NB4 (cell line): ENCODE measurements at regions not wholly inside any gene's neighbourhood (a gene's known extent, or its start where the extent isn't known, plus 50 kb on each side); places are given as distances from the start of the nearest gene placed in this dataset.

Source experiments
- DNase-seq: peaks from one replicate; pipeline ENCODE4 v3.0.0; 2010; ENCODE audit warnings: low read depth
- H3K4me3 ChIP-seq: one replicate; pipeline ENCODE4 v1.5.1; 2011; ENCODE audit warnings: mild to moderate bottlenecking, low read depth, low read length, moderate library complexity
- MAX ChIP-seq: IDR thresholded peaks from 2 replicates; pipeline ENCODE4 v1.6.1; 2011; ENCODE audit warnings: low read depth, low read length
- MYC ChIP-seq: IDR thresholded peaks from 2 replicates; pipeline ENCODE4 v1.6.1; 2011; ENCODE audit warnings: low read depth, low read length
- POLR2A ChIP-seq: IDR thresholded peaks from 2 replicates; pipeline ENCODE4 v1.6.1; 2011; ENCODE audit warnings: mild to moderate bottlenecking; ENCODE audit not compliant: insufficient read length; ENCODE audit errors: extremely low read depth
- TF ChIP-seq, protein P1 (sequence below): IDR thresholded peaks from one replicate; pipeline ENCODE4 v1.5.1; 2012; ENCODE audit warnings: low read depth, low read length

GRCh38 chr10:125505648-125506047, 177.3 kb downstream of the TEX36 start:
- H3K4me3 ChIP-seq = no peak overlapping the region
- no peak for DNase-seq
- TF ChIP-seq MAX = no peak
- no peak for TF ChIP-seq POLR2A
- no peak for TF ChIP-seq MYC
- TF ChIP-seq, protein P1, sequence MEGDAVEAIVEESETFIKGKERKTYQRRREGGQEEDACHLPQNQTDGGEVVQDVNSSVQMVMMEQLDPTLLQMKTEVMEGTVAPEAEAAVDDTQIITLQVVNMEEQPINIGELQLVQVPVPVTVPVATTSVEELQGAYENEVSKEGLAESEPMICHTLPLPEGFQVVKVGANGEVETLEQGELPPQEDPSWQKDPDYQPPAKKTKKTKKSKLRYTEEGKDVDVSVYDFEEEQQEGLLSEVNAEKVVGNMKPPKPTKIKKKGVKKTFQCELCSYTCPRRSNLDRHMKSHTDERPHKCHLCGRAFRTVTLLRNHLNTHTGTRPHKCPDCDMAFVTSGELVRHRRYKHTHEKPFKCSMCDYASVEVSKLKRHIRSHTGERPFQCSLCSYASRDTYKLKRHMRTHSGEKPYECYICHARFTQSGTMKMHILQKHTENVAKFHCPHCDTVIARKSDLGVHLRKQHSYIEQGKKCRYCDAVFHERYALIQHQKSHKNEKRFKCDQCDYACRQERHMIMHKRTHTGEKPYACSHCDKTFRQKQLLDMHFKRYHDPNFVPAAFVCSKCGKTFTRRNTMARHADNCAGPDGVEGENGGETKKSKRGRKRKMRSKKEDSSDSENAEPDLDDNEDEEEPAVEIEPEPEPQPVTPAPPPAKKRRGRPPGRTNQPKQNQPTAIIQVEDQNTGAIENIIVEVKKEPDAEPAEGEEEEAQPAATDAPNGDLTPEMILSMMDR = no peak

GRCh38 chr10:125502276-125502675, 180.7 kb downstream of the TEX36 start:
- no peak for TF ChIP-seq MYC
- TF ChIP-seq MAX = no peak
- no peak for TF ChIP-seq POLR2A
- TF ChIP-seq, protein P1 = no peak
- DNase-seq = no peak

DNA sequence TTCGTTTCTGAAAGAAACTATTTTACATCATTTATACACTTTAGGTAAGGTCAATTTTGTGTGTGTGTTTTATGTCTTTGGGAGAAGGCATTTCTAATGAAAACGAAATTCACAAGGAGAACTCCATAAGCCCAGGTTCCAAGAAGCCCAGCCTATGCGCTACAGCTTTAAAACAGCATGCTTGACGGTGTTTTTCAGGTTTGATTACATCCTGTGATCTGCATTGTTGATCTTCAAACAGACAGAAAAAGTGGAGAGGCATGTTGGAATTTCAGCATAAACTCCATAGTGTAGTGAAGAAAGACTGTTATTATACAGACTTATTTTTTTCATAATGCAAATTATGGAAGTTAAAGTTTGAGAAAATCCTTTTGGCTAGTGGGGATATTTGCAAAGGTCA, 187.6 kb downstream of the TEX36 start:
- H3K4me3 ChIP-seq = no peak overlapping the region
- TF ChIP-seq, protein P1 = no peak
- TF ChIP-seq POLR2A = no peak
- no peak for TF ChIP-seq MAX
- no peak for TF ChIP-seq MYC
- no peak for DNase-seq

More at GRCh38 chr10:125502276-125502675, 180.7 kb downstream of the TEX36 start:
- H3K4me3 ChIP-seq = no peak overlapping the region

- TF ChIP-seq MYC (no peak), POLR2A (no peak), MAX (no peak)
- TF ChIP-seq, protein P1 = no peak
- no peak for DNase-seq
- H3K4me3 ChIP-seq = no peak overlapping the region
Measured at GRCh38 chr10:125494651-125495239, 188.2 kb downstream of the TEX36 start.

DNA sequence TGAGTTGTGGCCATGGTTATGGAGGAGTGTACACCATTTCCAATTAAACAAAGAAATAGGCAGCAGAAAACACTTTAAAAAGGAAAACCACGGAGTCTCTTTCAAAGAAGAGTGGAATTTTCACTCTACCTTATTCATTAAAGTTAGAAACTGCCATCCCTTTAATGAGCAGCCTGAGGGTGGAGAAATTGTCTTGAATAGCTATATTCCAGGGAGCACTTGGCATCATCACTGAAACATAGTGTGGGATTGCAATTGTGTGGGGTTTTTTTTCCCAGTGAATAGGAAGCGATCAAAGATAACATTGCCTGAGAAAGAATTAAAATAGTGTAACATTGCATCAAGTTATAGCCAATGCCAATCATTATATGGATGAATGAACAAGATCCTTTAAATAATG, 191.6 kb downstream of the TEX36 start:
- TF ChIP-seq, protein P1 = no peak
- TF ChIP-seq MAX = no peak
- TF ChIP-seq POLR2A = no peak

More for the DNA sequence above, 191.6 kb downstream of the TEX36 start:
- no peak overlapping the region for H3K4me3 ChIP-seq
- no peak for DNase-seq
